ENCODE measurements at regions not wholly inside any gene's neighbourhood (a gene's known extent, or its start where the extent isn't known, plus 50 kb on each side); places are given as distances from the start of the nearest gene placed in this dataset.
"Not testable (repeated sequence)": the region's sequence is repeated elsewhere in the genome, so short reads cannot be mapped to it uniquely, and the experiment has no call there.

DNA sequence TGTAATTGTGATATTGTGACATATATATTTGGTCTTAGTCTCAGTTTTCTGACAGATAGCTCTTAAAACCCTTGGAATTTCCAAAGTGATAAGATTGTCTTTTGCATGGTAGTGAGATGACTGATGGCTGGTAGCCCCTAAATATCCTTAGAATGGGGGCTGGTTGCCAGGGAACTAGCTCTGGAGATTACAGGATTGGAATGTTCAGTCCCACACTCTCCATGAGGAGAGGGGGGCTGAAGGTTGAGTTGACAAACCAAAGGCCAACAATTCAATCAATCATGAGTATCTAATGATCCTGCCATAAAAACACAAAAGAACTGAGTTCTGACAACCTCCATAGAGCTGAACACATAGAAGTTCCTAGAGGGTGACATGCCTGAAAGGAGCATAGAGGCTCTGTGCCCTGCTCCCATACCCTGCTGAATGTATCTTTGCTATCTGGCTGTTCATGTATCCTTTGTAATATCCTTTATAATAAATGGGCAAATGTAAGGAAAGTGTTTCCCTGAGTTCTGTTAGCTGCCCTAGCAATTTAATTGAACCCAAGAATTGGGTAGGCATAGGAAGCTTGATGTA, 1680.3 kb upstream of the PIK3C3 start:
- H3K9me3 ChIP-seq (ENCODE audit: control extremely low read depth in 1 of 5, control insufficient read depth in 4 of 5, insufficient read depth in 2 of 5, low read depth in 1 of 5, low read length in 4 of 5), result no peaks in the 10 kb centered on the region
- H3K4me3 ChIP-seq (ENCODE audit: control insufficient read depth in 1 of 7, extremely low read depth in 1 of 7, insufficient read depth in 4 of 7, low read depth in 2 of 7, low read length in 6 of 7), result no peak overlapping the region
- no peaks in the 10 kb centered on the region for H3K27me3 ChIP-seq (replicated peaks in 2 of 5; ENCODE audit: control insufficient read depth in 4 of 5, insufficient read depth in 5 of 5, low read length in 4 of 5)
- H3K36me3 ChIP-seq (ENCODE audit: control insufficient read depth in 4 of 4, insufficient read depth in 4 of 4, low read length in 3 of 4), result no peaks in the 10 kb centered on the region
- no peak for DNase-seq
- H3K4me1 ChIP-seq (ENCODE audit: control extremely low read depth in 1 of 4, control insufficient read depth in 4 of 4, insufficient read depth in 4 of 4, low read length in 3 of 4), result no peaks in the 10 kb centered on the region
- ChIA-PET CTCF (no interaction called here), POLR2A (no interaction called here)
- H3K27ac ChIP-seq (ENCODE audit: insufficient read depth in 1 of 2, low read depth in 1 of 2, low read length in 2 of 2, poor library complexity in 1 of 2, severe bottlenecking in 2 of 2), result no peak overlapping the region

DNA sequence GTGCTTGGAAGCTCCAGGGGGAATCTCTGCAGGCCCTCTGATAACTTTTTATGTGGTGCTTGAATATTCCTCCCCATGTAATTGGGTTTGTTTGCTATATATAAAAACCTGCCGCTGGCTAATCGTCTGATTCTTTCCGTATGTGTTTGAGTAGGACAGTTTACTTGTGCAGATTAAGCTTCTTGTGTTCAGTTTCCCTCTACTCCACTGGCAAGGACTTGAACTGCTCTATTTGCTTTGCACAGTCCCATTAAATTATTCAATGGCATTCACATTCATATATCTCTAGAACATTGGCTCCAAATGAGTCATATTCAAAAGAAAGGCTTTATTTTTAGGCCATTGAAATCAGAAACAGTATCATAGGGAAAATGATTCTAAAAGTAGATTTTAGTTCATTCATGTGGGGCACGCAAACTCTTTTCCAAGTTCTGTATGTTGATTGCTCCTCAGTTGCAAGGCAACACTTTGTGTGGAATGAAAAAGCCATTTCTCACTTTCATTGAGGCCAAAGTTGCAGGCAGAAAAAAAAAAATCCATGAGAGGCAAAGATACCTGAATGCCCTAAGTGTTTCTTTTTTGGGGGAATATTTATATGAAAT, 1682.3 kb upstream of the PIK3C3 start:
- H3K27ac ChIP-seq (ENCODE audit: insufficient read depth in 1 of 2, low read depth in 1 of 2, low read length in 2 of 2, poor library complexity in 1 of 2, severe bottlenecking in 2 of 2), result no peak overlapping the region
- H3K27me3 ChIP-seq (replicated peaks in 2 of 5; ENCODE audit: control insufficient read depth in 4 of 5, insufficient read depth in 5 of 5, low read length in 4 of 5), result no peaks in the 10 kb centered on the region
- DNase-seq, result no peak
- POLR2A ChIA-PET, result no interaction called here
- no peaks in the 10 kb centered on the region for H3K9me3 ChIP-seq (ENCODE audit: control extremely low read depth in 1 of 5, control insufficient read depth in 4 of 5, insufficient read depth in 2 of 5, low read depth in 1 of 5, low read length in 4 of 5)
- no peaks in the 10 kb centered on the region for H3K36me3 ChIP-seq (ENCODE audit: control insufficient read depth in 4 of 4, insufficient read depth in 4 of 4, low read length in 3 of 4)
- H3K4me3 ChIP-seq (ENCODE audit: control insufficient read depth in 1 of 7, extremely low read depth in 1 of 7, insufficient read depth in 4 of 7, low read depth in 2 of 7, low read length in 6 of 7), result no peak overlapping the region
- CTCF ChIA-PET, result no interaction called here
- WGBS (ENCODE audit: insufficient coverage), result 89% methylated on average over 1 of the region's 4 CpGs
- no peaks in the 10 kb centered on the region for H3K4me1 ChIP-seq (ENCODE audit: control extremely low read depth in 1 of 4, control insufficient read depth in 4 of 4, insufficient read depth in 4 of 4, low read length in 3 of 4)

DNA sequence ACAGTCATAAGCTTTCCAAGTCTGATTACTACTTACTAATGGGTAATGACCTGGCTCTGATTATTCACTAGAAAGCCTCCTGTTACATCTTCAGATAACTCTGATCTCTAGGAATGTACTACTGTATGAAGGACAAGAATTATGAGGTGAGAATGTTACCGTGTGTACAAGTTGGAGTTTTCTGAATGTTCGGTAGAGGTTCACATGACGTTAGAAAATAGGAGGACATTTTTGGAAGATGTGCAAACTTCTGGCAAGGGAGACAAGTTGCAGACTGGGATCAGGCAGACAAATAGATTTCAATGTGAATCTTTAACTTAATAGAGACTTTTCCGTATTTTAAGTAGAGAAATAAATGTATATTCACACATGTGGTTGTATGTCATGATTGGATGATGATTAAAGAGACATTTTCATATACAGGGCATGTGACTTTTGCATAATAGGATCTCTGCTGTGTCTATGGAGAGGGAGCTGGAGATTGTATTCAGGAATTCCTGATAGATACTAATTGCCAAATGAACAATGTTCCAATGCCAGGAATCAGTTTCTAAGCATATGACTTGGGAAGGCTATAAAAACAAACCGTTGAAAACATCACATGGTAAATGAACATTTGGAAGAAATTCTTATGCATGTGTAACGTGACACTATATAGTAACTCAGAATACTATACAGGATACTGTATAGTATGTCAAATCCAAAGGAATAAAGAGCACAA, 1695.8 kb upstream of the PIK3C3 start:
- no peaks in the 10 kb centered on the region for H3K9me3 ChIP-seq (ENCODE audit: control extremely low read depth in 1 of 5, control insufficient read depth in 4 of 5, insufficient read depth in 2 of 5, low read depth in 1 of 5, low read length in 4 of 5)

DNA sequence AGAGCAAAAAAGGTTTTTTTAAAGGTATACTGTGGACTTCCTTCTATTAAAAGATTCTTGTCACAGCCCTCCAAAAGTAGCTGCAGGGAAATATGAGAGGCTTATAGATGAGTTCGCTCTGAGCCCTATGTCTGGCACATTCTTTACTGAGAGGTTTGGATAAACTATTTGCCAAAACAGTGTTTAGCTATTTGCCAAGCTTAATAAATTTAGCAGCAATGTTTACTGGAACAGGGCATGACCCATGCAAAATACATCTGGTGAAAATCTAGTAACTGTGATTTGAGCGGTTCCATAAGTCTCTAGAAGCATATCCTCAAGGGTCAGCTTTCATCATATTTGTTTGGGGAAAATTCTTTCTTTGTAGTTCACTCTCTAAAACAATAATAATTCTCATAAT, 1696.7 kb upstream of the PIK3C3 start:
- no peak overlapping the region for H3K4me3 ChIP-seq (ENCODE audit: control insufficient read depth in 1 of 7, extremely low read depth in 1 of 7, insufficient read depth in 4 of 7, low read depth in 2 of 7, low read length in 6 of 7)
- H3K27me3 ChIP-seq (replicated peaks in 2 of 5; ENCODE audit: control insufficient read depth in 4 of 5, insufficient read depth in 5 of 5, low read length in 4 of 5), result no peaks in the 10 kb centered on the region
- H3K36me3 ChIP-seq (ENCODE audit: control insufficient read depth in 4 of 4, insufficient read depth in 4 of 4, low read length in 3 of 4), result no peaks in the 10 kb centered on the region
- POLR2A ChIA-PET, result no interaction called here
- CTCF ChIA-PET, result no interaction called here
- no peak for DNase-seq
- H3K9me3 ChIP-seq (ENCODE audit: control extremely low read depth in 1 of 5, control insufficient read depth in 4 of 5, insufficient read depth in 2 of 5, low read depth in 1 of 5, low read length in 4 of 5), result no peaks in the 10 kb centered on the region
- 94% methylated on average over 2 of the region's 2 CpGs for WGBS (ENCODE audit: insufficient coverage)
- H3K27ac ChIP-seq (ENCODE audit: insufficient read depth in 1 of 2, low read depth in 1 of 2, low read length in 2 of 2, poor library complexity in 1 of 2, severe bottlenecking in 2 of 2), result no peak overlapping the region
- H3K4me1 ChIP-seq (ENCODE audit: control extremely low read depth in 1 of 4, control insufficient read depth in 4 of 4, insufficient read depth in 4 of 4, low read length in 3 of 4), result no peaks in the 10 kb centered on the region

More for the DNA sequence above, 1695.8 kb upstream of the PIK3C3 start:
- no peaks in the 10 kb centered on the region for H3K27me3 ChIP-seq (replicated peaks in 2 of 5; ENCODE audit: control insufficient read depth in 4 of 5, insufficient read depth in 5 of 5, low read length in 4 of 5)
- ChIA-PET CTCF (no interaction called here), POLR2A (no interaction called here)
- 100% methylated on average over 3 of the region's 6 CpGs for WGBS (ENCODE audit: insufficient coverage)
- H3K4me3 ChIP-seq (ENCODE audit: control insufficient read depth in 1 of 7, extremely low read depth in 1 of 7, insufficient read depth in 4 of 7, low read depth in 2 of 7, low read length in 6 of 7), result no peak overlapping the region
- H3K4me1 ChIP-seq (ENCODE audit: control extremely low read depth in 1 of 4, control insufficient read depth in 4 of 4, insufficient read depth in 4 of 4, low read length in 3 of 4), result no peaks in the 10 kb centered on the region
- no peak overlapping the region for H3K27ac ChIP-seq (ENCODE audit: insufficient read depth in 1 of 2, low read depth in 1 of 2, low read length in 2 of 2, poor library complexity in 1 of 2, severe bottlenecking in 2 of 2)
- DNase-seq, result no peak
- H3K36me3 ChIP-seq (ENCODE audit: control insufficient read depth in 4 of 4, insufficient read depth in 4 of 4, low read length in 3 of 4), result no peaks in the 10 kb centered on the region

DNA sequence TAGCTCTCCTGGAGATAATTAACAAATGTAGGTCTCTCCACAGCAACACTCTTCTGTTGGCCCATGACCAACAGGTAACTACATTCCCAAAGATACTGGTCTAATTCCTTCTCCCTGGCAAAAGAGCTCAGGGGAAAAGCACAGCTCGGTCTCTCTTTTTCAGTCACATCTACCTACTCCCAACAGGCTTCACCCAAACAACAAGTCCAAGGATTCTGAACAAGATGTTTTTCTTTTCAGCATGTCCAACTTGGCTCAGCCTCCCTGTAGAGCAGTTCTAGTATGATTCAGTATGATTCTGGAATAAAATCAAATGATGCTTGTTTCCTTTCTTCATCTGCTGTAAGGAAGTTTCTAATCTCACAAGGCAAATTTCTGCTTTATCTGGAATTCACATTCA, 1704.8 kb upstream of the PIK3C3 start:
- H3K4me3 ChIP-seq (ENCODE audit: control insufficient read depth in 1 of 7, extremely low read depth in 1 of 7, insufficient read depth in 4 of 7, low read depth in 2 of 7, low read length in 6 of 7), result no peak overlapping the region
- H3K4me1 ChIP-seq (ENCODE audit: control extremely low read depth in 1 of 4, control insufficient read depth in 4 of 4, insufficient read depth in 4 of 4, low read length in 3 of 4), result peaks cover 0 to 5% (median 0%) of the 10 kb centered on the region in 4 experiments
- H3K27me3 ChIP-seq (replicated peaks in 2 of 5; ENCODE audit: control insufficient read depth in 4 of 5, insufficient read depth in 5 of 5, low read length in 4 of 5), result no peaks in the 10 kb centered on the region
- no peak overlapping the region for H3K27ac ChIP-seq (ENCODE audit: insufficient read depth in 1 of 2, low read depth in 1 of 2, low read length in 2 of 2, poor library complexity in 1 of 2, severe bottlenecking in 2 of 2)
- no peaks in the 10 kb centered on the region for H3K36me3 ChIP-seq (ENCODE audit: control insufficient read depth in 4 of 4, insufficient read depth in 4 of 4, low read length in 3 of 4)
- peaks cover 0 to 3% (median 0%) of the 10 kb centered on the region in 5 experiments for H3K9me3 ChIP-seq (ENCODE audit: control extremely low read depth in 1 of 5, control insufficient read depth in 4 of 5, insufficient read depth in 2 of 5, low read depth in 1 of 5, low read length in 4 of 5)
- ChIA-PET CTCF (no interaction called here), POLR2A (no interaction called here)
- no CpG with 5 or more reads among the region's 1 CpG for WGBS (ENCODE audit: insufficient coverage)
- DNase-seq, result no peak

DNA sequence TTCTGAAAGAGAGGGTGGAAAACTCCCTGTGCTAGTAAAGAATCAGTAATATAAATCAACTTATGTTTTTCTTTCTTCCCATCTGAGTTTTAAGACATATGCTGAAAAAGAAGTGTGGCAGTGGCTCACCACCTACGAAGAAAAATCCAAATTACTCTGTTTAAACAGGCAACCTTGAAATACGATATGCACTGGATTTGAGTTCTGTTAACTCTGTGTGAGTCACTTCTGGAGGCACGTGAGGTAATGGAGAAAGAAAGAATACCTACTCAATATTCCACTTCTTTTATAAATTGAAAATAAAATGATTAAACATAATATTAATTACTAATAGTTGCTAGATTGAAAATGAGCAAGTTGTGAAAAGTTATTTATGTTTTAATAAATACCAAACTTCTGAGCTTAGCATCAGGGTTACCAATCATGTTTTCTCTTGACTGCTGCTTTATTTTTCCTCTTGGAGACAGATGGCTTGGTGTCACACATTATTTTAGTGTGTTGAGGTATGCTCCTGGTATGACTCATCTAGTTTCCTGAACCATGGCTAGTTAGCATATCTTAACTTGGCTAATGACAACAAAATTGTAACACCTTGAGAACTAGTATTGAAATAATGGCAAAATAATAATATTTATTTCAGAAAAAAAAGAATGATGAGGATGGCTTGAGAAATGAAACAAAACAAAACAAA, 1705.5 kb upstream of the PIK3C3 start:
- peaks cover 0 to 3% (median 0%) of the 10 kb centered on the region in 5 experiments for H3K9me3 ChIP-seq (ENCODE audit: control extremely low read depth in 1 of 5, control insufficient read depth in 4 of 5, insufficient read depth in 2 of 5, low read depth in 1 of 5, low read length in 4 of 5)
- H3K27ac ChIP-seq (ENCODE audit: insufficient read depth in 1 of 2, low read depth in 1 of 2, low read length in 2 of 2, poor library complexity in 1 of 2, severe bottlenecking in 2 of 2), result no peak overlapping the region
- ChIA-PET POLR2A (no interaction called here), CTCF (no interaction called here)
- WGBS (ENCODE audit: insufficient coverage), result no CpG with 5 or more reads among the region's 3 CpGs
- DNase-seq, result peak in 1 of 3 donors; percentile 1
- H3K36me3 ChIP-seq (ENCODE audit: control insufficient read depth in 4 of 4, insufficient read depth in 4 of 4, low read length in 3 of 4), result no peaks in the 10 kb centered on the region
- H3K4me3 ChIP-seq (ENCODE audit: control insufficient read depth in 1 of 7, extremely low read depth in 1 of 7, insufficient read depth in 4 of 7, low read depth in 2 of 7, low read length in 6 of 7), result no peak overlapping the region
- H3K4me1 ChIP-seq (ENCODE audit: control extremely low read depth in 1 of 4, control insufficient read depth in 4 of 4, insufficient read depth in 4 of 4, low read length in 3 of 4), result peaks cover 0 to 5% (median 0%) of the 10 kb centered on the region in 4 experiments
- H3K27me3 ChIP-seq (replicated peaks in 2 of 5; ENCODE audit: control insufficient read depth in 4 of 5, insufficient read depth in 5 of 5, low read length in 4 of 5), result no peaks in the 10 kb centered on the region

DNA sequence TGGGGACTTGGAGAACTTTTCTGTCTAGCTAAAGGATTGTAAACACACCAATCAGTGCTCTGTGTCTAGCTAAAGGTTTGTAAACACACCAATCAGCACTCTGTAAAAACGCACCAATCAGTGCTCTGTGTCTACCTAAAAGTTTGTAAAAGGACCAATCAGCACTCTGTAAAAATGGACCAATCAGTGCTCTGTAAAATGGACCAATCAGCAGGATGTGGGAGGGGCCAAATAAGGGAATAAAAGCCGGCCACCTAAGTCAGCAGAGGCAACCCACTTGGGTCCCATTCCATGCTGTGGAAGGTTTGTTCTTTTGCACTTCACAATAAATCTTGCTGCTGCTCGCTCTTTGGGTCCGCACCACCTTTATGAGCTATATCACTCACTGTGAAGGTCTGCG, 1709.4 kb upstream of the PIK3C3 start:
- WGBS (ENCODE audit: insufficient coverage), result 77% methylated on average over 5 of the region's 5 CpGs
- DNase-seq; H3K4me1 ChIP-seq (ENCODE audit: control extremely low read depth in 1 of 4, control insufficient read depth in 4 of 4, insufficient read depth in 4 of 4, low read length in 3 of 4); H3K4me3 ChIP-seq (ENCODE audit: control insufficient read depth in 1 of 7, extremely low read depth in 1 of 7, insufficient read depth in 4 of 7, low read depth in 2 of 7, low read length in 6 of 7); H3K9me3 ChIP-seq (ENCODE audit: control extremely low read depth in 1 of 5, control insufficient read depth in 4 of 5, insufficient read depth in 2 of 5, low read depth in 1 of 5, low read length in 4 of 5); CTCF ChIA-PET; H3K27ac ChIP-seq (ENCODE audit: insufficient read depth in 1 of 2, low read depth in 1 of 2, low read length in 2 of 2, poor library complexity in 1 of 2, severe bottlenecking in 2 of 2); POLR2A ChIA-PET; H3K27me3 ChIP-seq (replicated peaks in 2 of 5; ENCODE audit: control insufficient read depth in 4 of 5, insufficient read depth in 5 of 5, low read length in 4 of 5); H3K36me3 ChIP-seq (ENCODE audit: control insufficient read depth in 4 of 4, insufficient read depth in 4 of 4, low read length in 3 of 4): not testable (repeated sequence)
